ENCODE measurements at regions not wholly inside any gene's neighbourhood (a gene's known extent, or its start where the extent isn't known, plus 50 kb on each side); places are given as distances from the start of the nearest gene placed in this dataset.

DNA sequence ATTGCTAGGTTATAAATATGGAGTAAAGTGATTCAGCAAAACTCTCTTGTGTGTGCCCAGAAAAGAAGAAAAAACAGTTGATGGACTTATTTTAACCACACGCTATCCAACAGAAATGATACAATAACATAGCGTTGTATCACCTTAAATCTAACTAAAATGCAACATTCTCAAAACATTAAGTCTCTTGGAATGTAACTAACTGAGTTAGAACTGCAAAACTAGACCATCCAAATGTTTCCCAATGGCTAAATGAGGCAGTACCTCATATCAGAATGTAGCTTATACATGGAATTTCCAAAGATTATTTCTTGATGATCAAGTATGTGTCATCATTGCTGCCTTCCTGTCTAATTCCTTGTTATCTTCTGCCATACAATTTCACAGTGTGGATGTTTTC lies 187.9 kb downstream of the CNTN3 start:
- no peaks in the 10 kb centered on the region for H3K9me3 ChIP-seq (ENCODE audit: control extremely low read depth in 1 of 5, control insufficient read depth in 4 of 5, insufficient read depth in 2 of 5, low read depth in 1 of 5, low read length in 4 of 5)
- POLR2A ChIA-PET, result no interaction called here
- no CpG with 5 or more reads among the region's 2 CpGs for WGBS (ENCODE audit: insufficient coverage)

DNA sequence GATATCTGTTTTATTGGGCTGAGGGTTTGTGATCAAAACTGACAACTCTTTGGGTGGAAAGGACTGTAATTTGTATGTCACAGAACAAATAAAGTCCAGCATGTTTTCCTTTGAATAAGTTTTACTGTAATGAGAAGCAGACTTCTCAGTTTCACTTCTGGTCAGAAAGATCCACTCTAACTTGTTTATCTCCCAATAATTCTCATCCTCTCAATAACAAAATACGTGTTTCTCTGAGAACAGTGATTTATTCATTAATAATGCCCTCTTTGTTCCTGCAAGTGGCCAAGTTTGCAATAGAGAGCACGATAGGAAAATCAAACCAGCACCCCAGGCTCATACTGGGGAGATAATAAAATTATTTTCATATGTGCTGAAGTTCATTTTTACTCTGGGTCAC lies 190.6 kb downstream of the CNTN3 start:
- no CpG with 5 or more reads among the region's 2 CpGs for WGBS (ENCODE audit: insufficient coverage)
- H3K4me1 ChIP-seq (ENCODE audit: control extremely low read depth in 1 of 4, control insufficient read depth in 4 of 4, insufficient read depth in 4 of 4, low read length in 3 of 4), result no peaks in the 10 kb centered on the region
- H3K27ac ChIP-seq (ENCODE audit: insufficient read depth in 1 of 2, low read depth in 1 of 2, low read length in 2 of 2, poor library complexity in 1 of 2, severe bottlenecking in 2 of 2), result no peak overlapping the region
- DNase-seq, result no peak
- no peak overlapping the region for H3K4me3 ChIP-seq (ENCODE audit: control insufficient read depth in 1 of 7, extremely low read depth in 1 of 7, insufficient read depth in 4 of 7, low read depth in 2 of 7, low read length in 6 of 7)
- no peaks in the 10 kb centered on the region for H3K27me3 ChIP-seq (replicated peaks in 2 of 5; ENCODE audit: control insufficient read depth in 4 of 5, insufficient read depth in 5 of 5, low read length in 4 of 5)
- CTCF ChIA-PET, result no interaction called here
- no peaks in the 10 kb centered on the region for H3K36me3 ChIP-seq (ENCODE audit: control insufficient read depth in 4 of 4, insufficient read depth in 4 of 4, low read length in 3 of 4)
- POLR2A ChIA-PET, result no interaction called here
- H3K9me3 ChIP-seq (ENCODE audit: control extremely low read depth in 1 of 5, control insufficient read depth in 4 of 5, insufficient read depth in 2 of 5, low read depth in 1 of 5, low read length in 4 of 5), result no peaks in the 10 kb centered on the region

More for the DNA sequence above, 187.9 kb downstream of the CNTN3 start:
- Histone ChIP-seq H3K4me1 (ENCODE audit: control extremely low read depth in 1 of 4, control insufficient read depth in 4 of 4, insufficient read depth in 4 of 4, low read length in 3 of 4) (no peaks in the 10 kb centered on the region), H3K4me3 (ENCODE audit: control insufficient read depth in 1 of 7, extremely low read depth in 1 of 7, insufficient read depth in 4 of 7, low read depth in 2 of 7, low read length in 6 of 7) (no peak overlapping the region), H3K27ac (ENCODE audit: insufficient read depth in 1 of 2, low read depth in 1 of 2, low read length in 2 of 2, poor library complexity in 1 of 2, severe bottlenecking in 2 of 2) (no peak overlapping the region), H3K36me3 (ENCODE audit: control insufficient read depth in 4 of 4, insufficient read depth in 4 of 4, low read length in 3 of 4) (no peaks in the 10 kb centered on the region), H3K27me3 (replicated peaks in 2 of 5; ENCODE audit: control insufficient read depth in 4 of 5, insufficient read depth in 5 of 5, low read length in 4 of 5) (no peaks in the 10 kb centered on the region)
- CTCF ChIA-PET, result no interaction called here
- no peak for DNase-seq

DNA sequence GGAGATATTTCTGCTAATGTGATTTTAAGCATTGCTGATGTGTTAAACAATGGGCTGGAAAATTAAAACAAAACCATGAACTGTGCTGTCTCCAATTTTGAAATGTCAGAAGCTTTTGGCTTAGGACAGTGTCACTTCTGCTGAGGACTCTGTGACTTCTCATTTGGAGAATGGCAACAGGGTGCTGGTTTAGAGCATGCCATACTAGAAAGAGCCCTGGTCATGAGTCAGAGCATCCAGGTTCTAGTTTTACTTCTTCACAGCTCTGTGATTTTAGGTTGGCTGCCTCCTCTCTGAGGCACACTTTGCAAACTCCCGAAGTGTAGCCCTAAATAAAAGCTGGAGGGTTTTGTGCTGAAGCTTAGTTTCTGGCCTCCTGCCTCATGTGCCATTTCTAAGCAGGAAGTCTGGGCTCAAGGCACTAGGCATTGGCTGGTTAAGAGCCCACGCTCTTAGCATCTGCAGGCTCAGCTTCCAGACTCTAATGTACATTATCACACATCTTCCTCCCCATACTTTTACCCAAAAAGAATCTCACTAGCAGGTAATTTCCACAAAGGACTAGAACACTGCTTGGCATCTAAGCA lies 193.8 kb downstream of the CNTN3 start:
- Histone ChIP-seq H3K27ac (ENCODE audit: insufficient read depth in 1 of 2, low read depth in 1 of 2, low read length in 2 of 2, poor library complexity in 1 of 2, severe bottlenecking in 2 of 2) (no peak overlapping the region), H3K9me3 (ENCODE audit: control extremely low read depth in 1 of 5, control insufficient read depth in 4 of 5, insufficient read depth in 2 of 5, low read depth in 1 of 5, low read length in 4 of 5) (no peaks in the 10 kb centered on the region), H3K36me3 (ENCODE audit: control insufficient read depth in 4 of 4, insufficient read depth in 4 of 4, low read length in 3 of 4) (no peaks in the 10 kb centered on the region), H3K27me3 (replicated peaks in 2 of 5; ENCODE audit: control insufficient read depth in 4 of 5, insufficient read depth in 5 of 5, low read length in 4 of 5) (no peaks in the 10 kb centered on the region), H3K4me1 (ENCODE audit: control extremely low read depth in 1 of 4, control insufficient read depth in 4 of 4, insufficient read depth in 4 of 4, low read length in 3 of 4) (no peaks in the 10 kb centered on the region), H3K4me3 (ENCODE audit: control insufficient read depth in 1 of 7, extremely low read depth in 1 of 7, insufficient read depth in 4 of 7, low read depth in 2 of 7, low read length in 6 of 7) (no peak overlapping the region)
- DNase-seq, result no peak
- ChIA-PET CTCF (no interaction called here), POLR2A (no interaction called here)
- WGBS (ENCODE audit: insufficient coverage), result 83% methylated on average over 2 of the region's 2 CpGs

DNA sequence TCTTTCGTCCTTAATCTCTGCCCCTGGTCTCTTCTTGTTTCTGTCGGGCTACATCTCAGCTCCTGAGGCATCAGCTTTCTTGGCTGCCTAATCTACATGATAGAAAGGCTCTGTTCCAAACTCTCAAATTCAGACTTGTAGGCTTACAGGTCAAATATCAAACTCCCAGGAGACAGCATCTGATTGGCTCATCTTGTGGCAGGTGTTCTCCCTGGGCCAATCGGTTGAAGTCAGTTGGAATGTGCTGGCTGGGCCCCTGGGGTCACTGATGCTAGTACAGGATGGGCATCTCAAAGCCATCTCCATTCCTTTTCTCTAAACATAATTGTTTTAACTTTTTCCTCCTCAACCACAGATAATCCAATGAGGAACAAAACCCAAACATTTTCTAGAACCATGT lies 198.7 kb downstream of the CNTN3 start:
- DNase-seq, result no peak
- H3K36me3 ChIP-seq (ENCODE audit: control insufficient read depth in 4 of 4, insufficient read depth in 4 of 4, low read length in 3 of 4), result no peaks in the 10 kb centered on the region
- POLR2A ChIA-PET, result no interaction called here

DNA sequence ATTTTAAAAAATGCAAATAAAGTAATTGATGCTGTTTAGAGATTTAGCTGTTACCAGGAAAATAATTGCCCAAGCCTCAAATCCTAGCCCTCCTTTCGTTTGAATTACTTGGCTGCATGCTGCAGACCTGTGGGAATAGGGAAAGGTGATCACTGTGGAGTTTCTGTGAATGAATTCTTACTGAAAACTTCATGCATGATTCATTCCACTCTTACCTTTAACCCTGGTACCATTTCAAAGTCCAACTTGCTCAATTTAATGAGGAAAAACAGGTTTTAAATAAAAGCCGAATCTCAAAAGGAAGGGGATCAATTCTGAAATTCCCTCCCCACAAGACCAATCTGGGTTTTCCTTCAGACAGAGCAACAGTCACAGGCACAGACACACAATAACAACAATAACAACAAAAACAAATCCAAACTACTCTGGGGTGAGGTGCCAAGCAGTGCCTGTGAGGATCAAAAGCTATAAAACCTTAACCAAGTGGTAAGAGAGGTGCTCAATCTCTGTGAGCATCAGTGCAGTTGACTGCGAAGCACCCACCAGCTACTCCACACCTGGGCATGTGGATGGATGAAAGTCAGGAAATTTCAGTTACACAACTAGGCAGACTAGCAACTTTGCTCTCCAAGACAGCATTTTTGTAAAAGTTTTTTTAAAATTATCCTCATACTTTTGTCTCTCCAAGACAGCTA lies 200.8 kb downstream of the CNTN3 start:
- H3K4me3 ChIP-seq (ENCODE audit: control insufficient read depth in 1 of 7, extremely low read depth in 1 of 7, insufficient read depth in 4 of 7, low read depth in 2 of 7, low read length in 6 of 7), result no peak overlapping the region
- no peaks in the 10 kb centered on the region for H3K36me3 ChIP-seq (ENCODE audit: control insufficient read depth in 4 of 4, insufficient read depth in 4 of 4, low read length in 3 of 4)
- WGBS (ENCODE audit: insufficient coverage), result 50% methylated on average over 2 of the region's 3 CpGs
- no peaks in the 10 kb centered on the region for H3K9me3 ChIP-seq (ENCODE audit: control extremely low read depth in 1 of 5, control insufficient read depth in 4 of 5, insufficient read depth in 2 of 5, low read depth in 1 of 5, low read length in 4 of 5)
- ChIA-PET CTCF (no interaction called here), POLR2A (no interaction called here)
- no peaks in the 10 kb centered on the region for H3K4me1 ChIP-seq (ENCODE audit: control extremely low read depth in 1 of 4, control insufficient read depth in 4 of 4, insufficient read depth in 4 of 4, low read length in 3 of 4)
- H3K27me3 ChIP-seq (replicated peaks in 2 of 5; ENCODE audit: control insufficient read depth in 4 of 5, insufficient read depth in 5 of 5, low read length in 4 of 5), result no peaks in the 10 kb centered on the region
- H3K27ac ChIP-seq (ENCODE audit: insufficient read depth in 1 of 2, low read depth in 1 of 2, low read length in 2 of 2, poor library complexity in 1 of 2, severe bottlenecking in 2 of 2), result no peak overlapping the region
- DNase-seq, result no peak

More for the DNA sequence above, 198.7 kb downstream of the CNTN3 start:
- CTCF ChIA-PET, result no interaction called here
- 97% methylated on average over 3 of the region's 3 CpGs for WGBS (ENCODE audit: insufficient coverage)
- Histone ChIP-seq H3K27ac (ENCODE audit: insufficient read depth in 1 of 2, low read depth in 1 of 2, low read length in 2 of 2, poor library complexity in 1 of 2, severe bottlenecking in 2 of 2) (no peak overlapping the region), H3K27me3 (replicated peaks in 2 of 5; ENCODE audit: control insufficient read depth in 4 of 5, insufficient read depth in 5 of 5, low read length in 4 of 5) (no peaks in the 10 kb centered on the region), H3K9me3 (ENCODE audit: control extremely low read depth in 1 of 5, control insufficient read depth in 4 of 5, insufficient read depth in 2 of 5, low read depth in 1 of 5, low read length in 4 of 5) (no peaks in the 10 kb centered on the region), H3K4me3 (ENCODE audit: control insufficient read depth in 1 of 7, extremely low read depth in 1 of 7, insufficient read depth in 4 of 7, low read depth in 2 of 7, low read length in 6 of 7) (no peak overlapping the region), H3K4me1 (ENCODE audit: control extremely low read depth in 1 of 4, control insufficient read depth in 4 of 4, insufficient read depth in 4 of 4, low read length in 3 of 4) (no peaks in the 10 kb centered on the region)

DNA sequence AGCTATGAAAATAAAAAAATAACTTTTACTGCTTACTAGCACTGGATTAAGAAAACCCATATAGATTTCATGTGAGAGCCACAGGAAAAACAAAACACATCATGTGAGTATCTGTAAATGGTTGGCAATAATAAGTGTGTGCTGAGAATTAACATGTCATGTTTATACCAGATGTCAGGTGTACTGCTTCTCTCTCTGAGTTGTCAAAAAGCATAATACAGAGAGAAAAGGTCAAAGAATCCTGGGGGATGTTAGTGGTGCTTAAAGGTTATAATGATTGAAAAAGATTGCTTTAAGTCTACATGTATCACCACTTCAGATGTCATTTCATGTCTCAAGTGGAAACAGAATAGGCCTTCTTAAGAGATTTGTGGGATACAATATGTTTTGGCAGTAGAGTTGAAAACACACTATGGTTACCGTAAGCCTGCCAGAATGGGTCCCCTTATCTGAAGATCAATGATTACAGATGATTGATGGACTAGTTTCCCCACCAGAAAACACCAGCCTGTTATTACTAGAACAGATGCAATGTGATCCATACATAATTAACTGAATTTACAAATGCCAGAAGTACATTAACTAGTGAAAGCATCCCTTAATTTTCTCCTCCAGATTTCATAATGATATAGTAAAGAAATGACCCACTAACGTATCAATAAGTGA lies 204.1 kb downstream of the CNTN3 start:
- Histone ChIP-seq H3K4me1 (ENCODE audit: control extremely low read depth in 1 of 4, control insufficient read depth in 4 of 4, insufficient read depth in 4 of 4, low read length in 3 of 4) (no peaks in the 10 kb centered on the region), H3K27ac (ENCODE audit: insufficient read depth in 1 of 2, low read depth in 1 of 2, low read length in 2 of 2, poor library complexity in 1 of 2, severe bottlenecking in 2 of 2) (no peak overlapping the region), H3K36me3 (ENCODE audit: control insufficient read depth in 4 of 4, insufficient read depth in 4 of 4, low read length in 3 of 4) (no peaks in the 10 kb centered on the region), H3K27me3 (replicated peaks in 2 of 5; ENCODE audit: control insufficient read depth in 4 of 5, insufficient read depth in 5 of 5, low read length in 4 of 5) (no peaks in the 10 kb centered on the region), H3K9me3 (ENCODE audit: control extremely low read depth in 1 of 5, control insufficient read depth in 4 of 5, insufficient read depth in 2 of 5, low read depth in 1 of 5, low read length in 4 of 5) (no peaks in the 10 kb centered on the region), H3K4me3 (ENCODE audit: control insufficient read depth in 1 of 7, extremely low read depth in 1 of 7, insufficient read depth in 4 of 7, low read depth in 2 of 7, low read length in 6 of 7) (no peak overlapping the region)
- POLR2A ChIA-PET, result no interaction called here
- WGBS (ENCODE audit: insufficient coverage), result no CpG with 5 or more reads among the region's 2 CpGs
- CTCF ChIA-PET, result interaction anchor here (1.2 kb wide), 1 partner anchor 9 kb away, joined by 3 read pairs; no protein-coding TSS in a partner anchor
- DNase-seq, result no peak

DNA sequence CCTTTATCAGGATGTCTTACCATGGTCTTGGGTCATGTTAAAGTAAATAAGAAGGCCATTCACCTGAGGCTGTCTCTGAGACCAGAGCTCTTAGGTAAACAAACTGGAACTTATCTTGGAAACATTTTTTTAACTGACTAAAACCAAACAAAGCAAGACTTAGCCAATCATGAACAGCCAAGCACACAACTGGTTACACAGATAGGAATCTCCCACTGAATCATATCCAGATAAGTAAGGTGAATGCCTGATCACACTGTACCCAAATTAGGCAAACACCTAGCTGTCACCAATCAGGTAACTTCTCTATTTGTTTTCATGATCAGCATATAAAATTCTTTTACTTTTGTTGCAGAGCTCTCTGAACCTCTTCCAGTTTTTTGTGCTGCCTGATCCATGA lies 205.4 kb downstream of the CNTN3 start:
- Histone ChIP-seq H3K27ac (ENCODE audit: insufficient read depth in 1 of 2, low read depth in 1 of 2, low read length in 2 of 2, poor library complexity in 1 of 2, severe bottlenecking in 2 of 2) (no peak overlapping the region), H3K4me1 (ENCODE audit: control extremely low read depth in 1 of 4, control insufficient read depth in 4 of 4, insufficient read depth in 4 of 4, low read length in 3 of 4) (no peaks in the 10 kb centered on the region), H3K4me3 (ENCODE audit: control insufficient read depth in 1 of 7, extremely low read depth in 1 of 7, insufficient read depth in 4 of 7, low read depth in 2 of 7, low read length in 6 of 7) (no peak overlapping the region), H3K27me3 (replicated peaks in 2 of 5; ENCODE audit: control insufficient read depth in 4 of 5, insufficient read depth in 5 of 5, low read length in 4 of 5) (no peaks in the 10 kb centered on the region), H3K36me3 (ENCODE audit: control insufficient read depth in 4 of 4, insufficient read depth in 4 of 4, low read length in 3 of 4) (no peaks in the 10 kb centered on the region), H3K9me3 (ENCODE audit: control extremely low read depth in 1 of 5, control insufficient read depth in 4 of 5, insufficient read depth in 2 of 5, low read depth in 1 of 5, low read length in 4 of 5) (no peaks in the 10 kb centered on the region)
- CTCF ChIA-PET, result interaction anchor here (0.6 to 1.2 kb wide), 3 partner anchors 11 to 663 kb away, joined by 3 read pairs; no protein-coding TSS in a partner anchor
- no peak for DNase-seq
- POLR2A ChIA-PET, result no interaction called here

Data from common myeloid progenitor, CD34-positive (primary cell).